OCI-LY3 (cell line): ENCODE measurements at regions not wholly inside any gene's neighbourhood (a gene's known extent, or its start where the extent isn't known, plus 50 kb on each side); places are given as distances from the start of the nearest gene placed in this dataset.

ENCODE experiments used
- EZH2phosphoT487 ChIP-seq: fragments of 200-600 bp; shearing (Covaris generic); IDR thresholded peaks from 2 replicates; pipeline ENCODE4 v1.6.1; 2018; ENCODE audit warnings: antibody characterized with exemption, mixed run types, low read depth
- TF ChIP-seq, protein P1 (sequence below): fragments of 200-600, 300-600 bp; sonication (generic); IDR thresholded peaks from 2 replicates; pipeline ENCODE4 v1.5.1; 2014; ENCODE audit warnings: antibody characterized with exemption, low read length, low read depth

DNA sequence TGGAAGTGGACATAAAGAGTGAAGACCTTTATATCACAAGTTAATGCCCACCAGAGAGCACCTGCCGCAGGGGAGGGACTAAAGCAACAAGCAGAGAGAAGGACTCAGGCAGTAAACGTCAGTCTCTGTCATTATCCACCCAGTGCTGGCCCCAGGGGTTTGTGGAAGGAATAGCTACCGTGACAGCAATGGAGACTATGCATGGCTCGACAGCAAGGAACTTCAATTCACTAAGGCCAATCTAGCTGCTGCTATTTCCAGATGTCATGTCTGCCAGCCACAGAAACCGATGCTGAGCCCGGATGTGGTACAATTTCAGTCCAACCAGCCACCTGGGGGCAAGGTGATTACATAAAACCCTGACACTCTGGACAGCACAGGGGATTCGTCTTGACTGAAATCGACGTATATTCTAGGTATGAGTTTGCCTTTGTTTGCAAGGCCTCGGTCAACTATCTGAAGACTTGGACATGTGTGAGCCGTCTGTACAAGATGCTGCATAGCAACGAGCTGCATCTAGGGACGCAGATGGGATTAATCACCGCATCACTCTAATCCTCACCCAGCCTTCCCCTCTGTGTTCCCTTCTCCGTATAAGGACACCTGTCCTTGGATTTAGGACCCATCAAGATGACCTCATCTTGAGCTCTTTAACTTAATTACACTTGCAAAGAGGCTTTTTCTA, 154.1 kb upstream of the SH3BP4 start:
- TF ChIP-seq, protein P1, sequence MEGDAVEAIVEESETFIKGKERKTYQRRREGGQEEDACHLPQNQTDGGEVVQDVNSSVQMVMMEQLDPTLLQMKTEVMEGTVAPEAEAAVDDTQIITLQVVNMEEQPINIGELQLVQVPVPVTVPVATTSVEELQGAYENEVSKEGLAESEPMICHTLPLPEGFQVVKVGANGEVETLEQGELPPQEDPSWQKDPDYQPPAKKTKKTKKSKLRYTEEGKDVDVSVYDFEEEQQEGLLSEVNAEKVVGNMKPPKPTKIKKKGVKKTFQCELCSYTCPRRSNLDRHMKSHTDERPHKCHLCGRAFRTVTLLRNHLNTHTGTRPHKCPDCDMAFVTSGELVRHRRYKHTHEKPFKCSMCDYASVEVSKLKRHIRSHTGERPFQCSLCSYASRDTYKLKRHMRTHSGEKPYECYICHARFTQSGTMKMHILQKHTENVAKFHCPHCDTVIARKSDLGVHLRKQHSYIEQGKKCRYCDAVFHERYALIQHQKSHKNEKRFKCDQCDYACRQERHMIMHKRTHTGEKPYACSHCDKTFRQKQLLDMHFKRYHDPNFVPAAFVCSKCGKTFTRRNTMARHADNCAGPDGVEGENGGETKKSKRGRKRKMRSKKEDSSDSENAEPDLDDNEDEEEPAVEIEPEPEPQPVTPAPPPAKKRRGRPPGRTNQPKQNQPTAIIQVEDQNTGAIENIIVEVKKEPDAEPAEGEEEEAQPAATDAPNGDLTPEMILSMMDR: no peak
- no peak for TF ChIP-seq EZH2phosphoT487
